ENCODE measurements at regions not wholly inside any gene's neighbourhood (a gene's known extent, or its start where the extent isn't known, plus 50 kb on each side); places are given as distances from the start of the nearest gene placed in this dataset.

GRCh38 chr11:96782632-96783031 lies 392.8 kb downstream of the JRKL start:
- no peaks in the 10 kb centered on the region for H3K4me1 ChIP-seq (ENCODE audit: insufficient read depth, low read length)
- H3K36me3 Mint-ChIP-seq (ENCODE audit: insufficient read depth in 1 of 3, low read depth in 3 of 3) = no peaks in the 10 kb centered on the region
- no peaks in the 10 kb centered on the region for H3K79me2 ChIP-seq (ENCODE audit: insufficient read depth, low read length)
- no peak overlapping the region for H3K27ac ChIP-seq (ENCODE audit: insufficient read length, low read depth, low read length)
- peak overlapping the region; percentile 45 for H4K91ac ChIP-seq (ENCODE audit: insufficient read length, low read depth, low read length)
- no peaks in the 10 kb centered on the region for H3K79me1 ChIP-seq (ENCODE audit: insufficient read depth, low read depth, low read length, poor library complexity, severe bottlenecking)
- no peaks in the 10 kb centered on the region for H3K9me3 Mint-ChIP-seq
- H3K4me3 Mint-ChIP-seq = no peak overlapping the region
- no peaks in the 10 kb centered on the region for H3K27me3 ChIP-seq (ENCODE audit: insufficient read depth, low read length)
- H3K56ac ChIP-seq (ENCODE audit: insufficient read length, low read depth, low read length) = no peak overlapping the region
- H2BK20ac ChIP-seq (ENCODE audit: low read depth, low read length, poor library complexity, severe bottlenecking) = no peak overlapping the region
- no peak for DNase-seq
- no peak overlapping the region for H2AK5ac ChIP-seq (ENCODE audit: insufficient read length, low read length)
- no peaks in the 10 kb centered on the region for H3K27me3 Mint-ChIP-seq (ENCODE audit: low read depth)
- no peak overlapping the region for H2AFZ ChIP-seq (ENCODE audit: low read length)
- no peak overlapping the region for H2BK12ac ChIP-seq (ENCODE audit: insufficient read length, low read depth, low read length)
- H3K27ac Mint-ChIP-seq = no peak overlapping the region
- no peaks in the 10 kb centered on the region for H3K9me3 ChIP-seq (ENCODE audit: control insufficient read depth, low read depth, low read length)
- WGBS (ENCODE audit: extremely low coverage, insufficient read length, low lambda C conversion rate) = no CpG with 5 or more reads among the region's 2 CpGs
- H3T11ph ChIP-seq (ENCODE audit: low read length) = no peak overlapping the region
- H3K18ac ChIP-seq (ENCODE audit: insufficient read length, low read depth, low read length) = no peak overlapping the region
- no peak overlapping the region for H3K9ac ChIP-seq (ENCODE audit: extremely low read depth, insufficient read length, low read length)
- H4K20me1 ChIP-seq (ENCODE audit: control insufficient read depth, insufficient read depth, insufficient read length) = no peaks in the 10 kb centered on the region
- H3K23ac ChIP-seq (ENCODE audit: insufficient read length, low read depth, low read length) = no peak overlapping the region
- H3K23me2 ChIP-seq (ENCODE audit: insufficient read length, low read depth, low read length, poor library complexity, severe bottlenecking) = no peaks in the 10 kb centered on the region
- no peak overlapping the region for H2BK5ac ChIP-seq (ENCODE audit: insufficient read length, low read length)
- H2BK15ac ChIP-seq (ENCODE audit: low read depth, low read length) = no peak overlapping the region
- no peak overlapping the region for H3K4me2 ChIP-seq (ENCODE audit: insufficient read depth, insufficient read length, low read length)
- no peak overlapping the region for H3K14ac ChIP-seq (ENCODE audit: insufficient read depth, low read length)
- H3K4me1 Mint-ChIP-seq = peaks cover 0 to 4% of the 10 kb centered on the region in 2 experiments; a peak in 2 of 4 replicates
- no peak overlapping the region for H3K4ac ChIP-seq (ENCODE audit: low read depth, low read length)
- TF ChIP-seq, protein P1, sequence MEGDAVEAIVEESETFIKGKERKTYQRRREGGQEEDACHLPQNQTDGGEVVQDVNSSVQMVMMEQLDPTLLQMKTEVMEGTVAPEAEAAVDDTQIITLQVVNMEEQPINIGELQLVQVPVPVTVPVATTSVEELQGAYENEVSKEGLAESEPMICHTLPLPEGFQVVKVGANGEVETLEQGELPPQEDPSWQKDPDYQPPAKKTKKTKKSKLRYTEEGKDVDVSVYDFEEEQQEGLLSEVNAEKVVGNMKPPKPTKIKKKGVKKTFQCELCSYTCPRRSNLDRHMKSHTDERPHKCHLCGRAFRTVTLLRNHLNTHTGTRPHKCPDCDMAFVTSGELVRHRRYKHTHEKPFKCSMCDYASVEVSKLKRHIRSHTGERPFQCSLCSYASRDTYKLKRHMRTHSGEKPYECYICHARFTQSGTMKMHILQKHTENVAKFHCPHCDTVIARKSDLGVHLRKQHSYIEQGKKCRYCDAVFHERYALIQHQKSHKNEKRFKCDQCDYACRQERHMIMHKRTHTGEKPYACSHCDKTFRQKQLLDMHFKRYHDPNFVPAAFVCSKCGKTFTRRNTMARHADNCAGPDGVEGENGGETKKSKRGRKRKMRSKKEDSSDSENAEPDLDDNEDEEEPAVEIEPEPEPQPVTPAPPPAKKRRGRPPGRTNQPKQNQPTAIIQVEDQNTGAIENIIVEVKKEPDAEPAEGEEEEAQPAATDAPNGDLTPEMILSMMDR (conservative IDR thresholded peaks at IDR 0.05) = no peak
- H4K5ac ChIP-seq (ENCODE audit: insufficient read length, low read depth, low read length) = no peak overlapping the region
- no peak overlapping the region for H4K8ac ChIP-seq (replicated peaks; ENCODE audit: insufficient read length, low read depth, low read length)
- H2BK120ac ChIP-seq (ENCODE audit: low read depth, low read length, poor library complexity, severe bottlenecking) = no peak overlapping the region
